OCI-LY3 (cell line): ENCODE measurements at regions not wholly inside any gene's neighbourhood (a gene's known extent, or its start where the extent isn't known, plus 50 kb on each side); places are given as distances from the start of the nearest gene placed in this dataset.

ENCODE experiments used
- EZH2phosphoT487 ChIP-seq: fragments of 200-600 bp; shearing (Covaris generic); IDR thresholded peaks from 2 replicates; pipeline ENCODE4 v1.6.1; 2018; ENCODE audit warnings: antibody characterized with exemption, mixed run types, low read depth
- TF ChIP-seq, protein P1 (sequence below): fragments of 200-600, 300-600 bp; sonication (generic); IDR thresholded peaks from 2 replicates; pipeline ENCODE4 v1.5.1; 2014; ENCODE audit warnings: antibody characterized with exemption, low read length, low read depth

DNA sequence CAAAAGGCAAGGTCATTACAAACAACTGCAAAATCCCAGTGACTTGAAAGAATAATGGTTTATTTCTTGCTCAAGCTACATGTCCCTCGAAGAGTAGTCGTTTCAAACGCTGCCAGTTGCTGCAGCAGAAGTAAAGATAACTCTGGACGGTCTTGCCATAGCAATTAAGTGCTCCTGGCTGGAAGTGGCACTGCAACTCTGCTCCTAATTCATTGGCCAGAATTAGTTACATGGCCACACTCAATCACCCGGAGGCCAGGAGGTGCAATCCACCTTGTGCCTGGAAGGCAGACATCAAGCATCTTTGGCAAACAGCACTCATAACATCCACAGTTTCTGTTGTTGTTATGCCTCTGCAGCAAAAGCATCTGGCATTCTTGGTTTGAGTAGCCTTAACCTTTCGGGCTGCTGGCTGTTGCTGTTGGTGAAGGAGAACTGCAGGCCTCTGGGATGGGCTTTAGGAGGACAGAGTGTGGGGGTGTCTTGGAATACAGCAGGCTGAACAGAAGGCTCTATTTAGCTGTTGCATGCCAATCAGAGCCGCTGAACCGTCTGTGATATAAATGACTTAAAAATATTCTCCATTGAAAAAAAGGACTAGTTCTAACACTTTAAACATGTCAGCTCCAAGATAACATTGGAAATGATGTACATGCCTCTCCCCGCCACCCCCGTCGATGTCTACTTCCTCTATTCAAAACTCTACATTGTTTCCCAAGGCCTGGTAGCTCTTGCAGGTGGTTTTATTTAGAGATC lies 123.5 kb upstream of the DYRK2 start:
- TF ChIP-seq, protein P1, sequence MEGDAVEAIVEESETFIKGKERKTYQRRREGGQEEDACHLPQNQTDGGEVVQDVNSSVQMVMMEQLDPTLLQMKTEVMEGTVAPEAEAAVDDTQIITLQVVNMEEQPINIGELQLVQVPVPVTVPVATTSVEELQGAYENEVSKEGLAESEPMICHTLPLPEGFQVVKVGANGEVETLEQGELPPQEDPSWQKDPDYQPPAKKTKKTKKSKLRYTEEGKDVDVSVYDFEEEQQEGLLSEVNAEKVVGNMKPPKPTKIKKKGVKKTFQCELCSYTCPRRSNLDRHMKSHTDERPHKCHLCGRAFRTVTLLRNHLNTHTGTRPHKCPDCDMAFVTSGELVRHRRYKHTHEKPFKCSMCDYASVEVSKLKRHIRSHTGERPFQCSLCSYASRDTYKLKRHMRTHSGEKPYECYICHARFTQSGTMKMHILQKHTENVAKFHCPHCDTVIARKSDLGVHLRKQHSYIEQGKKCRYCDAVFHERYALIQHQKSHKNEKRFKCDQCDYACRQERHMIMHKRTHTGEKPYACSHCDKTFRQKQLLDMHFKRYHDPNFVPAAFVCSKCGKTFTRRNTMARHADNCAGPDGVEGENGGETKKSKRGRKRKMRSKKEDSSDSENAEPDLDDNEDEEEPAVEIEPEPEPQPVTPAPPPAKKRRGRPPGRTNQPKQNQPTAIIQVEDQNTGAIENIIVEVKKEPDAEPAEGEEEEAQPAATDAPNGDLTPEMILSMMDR: no peak
- no peak for TF ChIP-seq EZH2phosphoT487
